ENCODE measurements at regions not wholly inside any gene's neighbourhood (a gene's known extent, or its start where the extent isn't known, plus 50 kb on each side); places are given as distances from the start of the nearest gene placed in this dataset.
"Not testable (repeated sequence)": the region's sequence is repeated elsewhere in the genome, so short reads cannot be mapped to it uniquely, and the experiment has no call there.

DNA sequence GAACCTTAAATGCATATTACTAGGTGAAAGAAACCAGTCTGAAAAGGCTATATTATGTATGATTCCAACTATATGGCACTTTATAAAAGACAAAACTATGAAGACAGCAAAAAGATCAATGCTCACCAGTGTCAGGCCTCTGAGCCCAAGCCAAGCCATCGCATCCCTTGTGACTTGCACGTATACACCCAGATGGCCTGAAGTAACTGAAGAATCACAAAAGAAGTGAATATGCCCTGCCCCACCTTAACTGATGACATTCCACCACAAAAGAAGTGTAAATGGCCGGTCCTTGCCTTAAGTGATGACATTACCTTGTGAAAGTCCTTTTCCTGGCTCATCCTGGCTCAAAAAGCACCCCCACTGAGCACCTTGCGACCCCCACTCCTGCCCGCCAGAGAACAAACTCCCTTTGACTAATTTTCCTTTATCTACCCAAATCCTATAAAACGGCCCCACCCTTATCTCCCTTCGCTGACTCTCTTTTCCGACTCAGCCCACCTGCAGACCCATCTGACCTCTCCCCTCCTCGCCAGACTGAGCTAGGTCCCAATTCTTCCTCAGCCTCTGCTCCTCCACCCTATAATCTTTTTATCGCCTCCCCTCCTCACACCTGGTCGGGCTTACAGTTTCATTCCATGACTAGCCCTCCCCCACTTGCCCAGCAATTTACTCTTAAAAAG lies 1239.5 kb downstream of the OLFM4 start:
- DNase-seq, result not testable (repeated sequence)

DNA sequence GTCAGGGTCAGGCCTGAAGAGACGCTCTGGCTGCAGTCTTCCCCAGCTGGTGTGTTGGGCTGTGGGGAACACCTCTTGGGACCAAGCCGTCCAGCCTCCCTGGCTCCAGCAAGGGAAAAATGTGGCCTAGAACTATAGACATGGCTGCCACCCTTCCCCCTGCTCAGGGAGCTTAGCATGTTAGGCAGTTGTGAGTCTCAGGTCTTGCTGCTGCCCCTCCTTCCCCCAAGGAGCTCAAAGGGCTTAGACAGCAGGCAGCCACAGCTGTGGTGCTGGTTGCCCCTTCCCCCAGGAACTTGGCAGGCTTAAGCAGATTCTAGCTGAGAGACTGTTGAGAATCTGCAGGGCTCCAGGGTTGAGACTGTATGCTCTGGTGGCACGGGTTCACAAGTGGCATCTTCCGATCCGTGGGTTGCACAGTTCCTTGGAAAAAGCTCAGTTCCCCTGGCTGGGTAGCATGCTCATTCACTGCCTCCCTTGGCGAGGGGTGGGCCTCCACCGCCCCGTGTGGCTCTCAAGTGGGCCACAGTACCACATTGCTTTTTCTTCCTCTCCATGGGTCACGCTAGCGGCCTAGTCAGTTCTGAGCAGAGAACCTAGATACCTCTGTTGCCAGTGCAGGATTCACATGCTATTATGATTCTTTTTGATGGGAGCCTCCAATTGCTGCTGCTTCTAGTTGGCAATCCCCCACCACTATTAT lies 1258.6 kb downstream of the OLFM4 start:
- no peak for DNase-seq

DNA sequence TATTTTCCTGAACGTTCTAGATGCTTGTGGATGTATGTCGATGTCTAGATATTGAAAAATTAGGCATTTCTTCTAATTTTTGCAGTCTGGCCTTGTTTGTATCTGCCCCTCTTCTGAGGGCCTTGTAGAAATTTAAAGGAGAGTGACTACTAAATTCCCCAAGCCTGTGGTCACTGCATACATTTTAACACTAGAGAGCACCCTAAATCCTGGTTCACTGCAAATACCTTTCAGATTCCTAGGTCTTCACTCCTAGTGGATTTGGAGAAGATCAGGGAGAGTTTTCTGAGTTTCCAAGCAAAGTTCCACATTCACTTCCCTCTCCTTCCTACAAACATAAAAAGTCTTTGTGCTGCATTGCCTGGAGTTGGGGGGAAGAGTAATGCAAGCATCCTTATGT lies 1272.5 kb downstream of the OLFM4 start:
- DNase-seq, result no peak

DNA sequence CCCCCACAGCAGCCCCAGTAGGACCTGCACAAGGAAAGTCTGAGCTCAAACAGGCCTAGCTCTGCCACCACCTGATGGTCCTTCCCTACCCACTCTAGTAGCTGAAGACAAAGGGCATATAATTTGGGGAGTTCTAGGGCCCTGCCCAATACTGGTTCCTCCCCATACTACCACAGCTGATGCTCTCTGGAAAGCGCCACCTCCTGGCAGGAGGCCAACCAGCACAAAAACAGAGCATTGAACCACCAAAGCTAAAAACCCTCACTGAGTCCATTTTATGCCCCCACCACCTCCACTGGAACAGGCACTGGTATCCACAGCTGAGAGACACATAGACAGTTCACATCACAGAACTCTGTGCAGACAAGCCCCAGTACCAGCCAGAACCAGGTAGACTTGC lies 1276.8 kb downstream of the OLFM4 start:
- no peak for DNase-seq

DNA sequence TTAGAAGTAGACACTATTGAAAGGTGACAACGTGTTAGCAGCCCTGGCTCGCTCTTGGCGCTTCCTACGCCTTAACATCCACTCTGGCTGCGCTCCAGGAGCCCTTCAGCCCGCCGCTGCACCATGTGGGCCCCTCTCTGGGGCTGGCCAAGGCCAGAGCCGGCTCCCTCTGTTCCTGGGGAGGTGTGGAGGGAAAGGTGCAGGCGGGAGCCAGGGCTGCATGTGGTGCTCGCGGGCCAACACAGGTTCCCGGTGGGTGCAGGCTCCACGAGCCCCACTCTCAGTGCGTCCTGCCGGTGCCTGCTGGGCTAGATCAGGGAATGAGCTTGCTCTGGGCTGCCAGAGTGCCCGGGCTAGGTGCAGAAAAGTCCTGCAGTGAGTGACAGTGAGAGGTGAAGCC lies 1284.3 kb downstream of the OLFM4 start:
- DNase-seq, result no peak

DNA sequence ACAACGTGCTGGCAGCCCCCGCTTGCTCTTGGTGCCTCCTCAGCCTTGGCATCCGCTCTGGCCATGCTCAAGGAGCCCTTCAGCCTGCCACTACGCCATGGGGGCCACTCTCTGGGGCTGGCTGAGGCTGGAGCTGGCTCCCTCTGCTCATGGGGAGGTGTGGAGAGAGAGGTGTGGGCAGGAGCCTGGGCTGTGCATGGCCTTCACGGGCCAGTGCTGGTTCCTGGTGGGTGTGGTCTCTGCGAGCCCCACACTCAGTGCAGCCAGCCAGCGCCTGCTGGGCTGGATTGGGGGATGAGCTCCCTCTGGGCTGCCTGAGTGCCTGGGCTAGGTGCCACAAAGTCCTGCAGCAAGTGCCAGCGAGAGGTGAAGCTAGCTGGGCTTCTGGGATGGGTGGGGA lies 1289.1 kb downstream of the OLFM4 start:
- no peak for DNase-seq

DNA sequence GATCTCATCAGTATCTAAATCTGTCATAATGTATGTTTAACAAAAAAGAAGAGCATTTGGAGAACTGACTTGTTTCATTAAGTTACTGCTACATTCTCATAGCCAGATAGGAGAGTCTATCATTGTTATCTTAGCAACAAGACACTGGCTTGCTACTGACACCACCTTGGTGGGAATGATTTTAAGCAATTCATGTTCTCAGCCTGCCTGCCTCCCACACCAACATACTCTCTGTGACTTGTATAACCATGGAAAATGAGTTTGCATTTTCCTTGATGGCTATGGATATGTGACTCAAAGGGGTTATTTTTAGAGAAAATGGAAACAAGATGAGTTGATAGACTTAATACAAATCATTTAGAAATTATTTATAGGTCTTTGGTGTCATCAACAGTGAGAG lies 1308.9 kb downstream of the OLFM4 start:
- DNase-seq, result no peak

DNA sequence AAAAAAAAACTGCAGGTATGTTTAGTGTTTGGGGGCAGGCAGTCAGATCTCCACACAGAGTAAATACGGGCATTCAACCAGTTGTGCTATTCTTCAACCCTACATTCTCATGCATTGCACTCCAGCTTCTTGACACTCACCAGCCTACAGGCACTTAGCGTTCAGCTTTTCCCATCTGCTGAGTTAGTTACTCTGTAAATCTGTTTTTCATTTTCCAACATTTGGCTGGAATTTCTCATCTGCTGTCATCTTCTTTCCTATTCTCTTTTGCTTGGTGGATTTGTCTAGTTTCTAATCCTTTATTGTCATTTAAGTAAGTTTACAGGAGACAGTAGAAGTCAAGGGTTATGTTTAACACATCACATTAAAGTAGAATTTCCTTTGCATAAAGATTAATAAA lies 1318.9 kb downstream of the OLFM4 start:
- no peak for DNase-seq

DNA sequence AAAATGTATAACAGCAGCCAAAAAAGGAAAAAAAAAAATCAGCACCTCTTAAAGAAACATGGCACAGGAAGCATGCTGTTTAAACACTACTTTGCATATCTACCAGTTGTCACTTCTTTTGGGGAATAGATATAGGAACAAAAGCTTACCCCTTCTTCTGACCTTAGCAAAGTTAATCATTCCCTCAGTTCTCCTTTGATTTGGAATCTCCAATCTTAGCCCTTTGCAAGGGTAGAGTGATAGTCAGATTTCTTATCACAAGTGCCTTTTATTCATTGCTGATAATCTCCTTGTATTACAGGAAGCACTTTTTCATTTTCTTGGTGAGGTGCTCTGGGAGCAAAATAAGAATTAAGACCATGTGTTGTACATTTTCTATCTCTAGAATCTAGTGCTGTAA lies 1327.6 kb downstream of the OLFM4 start:
- no peak for DNase-seq

DNA sequence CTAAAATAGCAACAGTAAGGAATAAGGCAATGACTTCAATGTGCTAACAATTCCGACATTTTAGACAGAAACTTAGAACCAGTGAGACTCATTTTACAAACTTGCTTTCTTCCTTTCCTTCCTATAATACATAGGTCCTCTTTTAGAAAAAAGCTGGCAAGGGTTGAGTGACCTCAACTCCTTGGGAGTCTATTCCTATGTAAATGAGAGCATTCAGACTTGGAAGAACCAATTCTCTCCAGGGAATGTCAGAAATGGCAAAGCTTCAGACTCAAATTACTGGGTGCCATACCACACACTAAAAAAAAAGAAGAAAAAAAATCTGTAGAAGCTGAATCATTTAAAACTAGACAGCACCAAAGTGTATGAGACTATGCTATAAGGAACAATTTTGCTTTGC lies 1328.2 kb downstream of the OLFM4 start:
- DNase-seq, result no peak

DNA sequence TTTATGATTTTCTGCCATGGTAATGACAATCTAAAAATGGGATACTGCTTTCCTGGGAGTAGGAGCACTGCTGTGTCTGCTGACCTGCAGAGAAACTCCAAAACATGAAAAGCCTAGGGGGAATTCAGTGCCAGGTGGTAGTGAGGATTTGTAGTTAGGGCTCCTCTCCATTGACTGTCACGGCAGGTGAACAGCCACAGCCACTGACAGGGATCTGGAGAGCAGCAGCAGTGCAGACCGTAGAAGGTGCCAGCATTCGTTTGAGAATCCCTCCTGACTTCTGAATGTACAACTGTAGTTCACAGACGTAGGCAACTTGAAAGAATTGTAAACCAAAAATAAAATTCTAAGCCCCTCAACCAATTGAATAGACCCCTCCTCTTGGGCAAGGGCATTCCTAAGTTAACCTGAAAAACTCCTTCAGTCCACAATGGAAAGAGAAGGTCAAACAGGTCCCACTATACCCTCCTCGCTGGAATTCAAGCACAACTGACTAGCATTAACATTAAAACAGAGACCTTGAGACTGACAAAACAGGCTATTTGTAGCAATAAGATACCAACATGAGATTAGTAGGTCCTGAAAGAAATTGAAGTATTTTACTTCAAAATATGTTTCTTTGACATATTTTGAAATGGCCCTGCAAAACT lies 1328.8 kb downstream of the OLFM4 start:
- no peak for DNase-seq

DNA sequence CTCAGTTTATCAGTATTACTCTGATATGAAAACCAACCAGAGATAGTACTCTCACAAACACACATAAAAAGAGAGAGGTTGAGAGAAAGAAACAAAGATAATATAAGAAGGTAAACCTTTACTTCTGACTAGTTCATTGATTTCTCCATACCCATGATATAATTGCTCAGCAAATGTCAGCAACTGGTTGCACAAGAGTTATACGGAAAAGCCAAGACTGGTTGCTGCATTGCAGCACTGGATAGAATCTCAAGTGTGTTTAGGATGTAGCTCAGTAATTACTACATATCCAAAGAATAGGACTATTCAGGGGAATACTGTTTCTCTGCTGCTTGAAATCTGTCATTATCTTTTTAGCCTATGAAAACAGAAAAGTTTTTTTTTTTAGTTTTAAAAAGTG lies 1332.8 kb downstream of the OLFM4 start:
- DNase-seq, result no peak

DNA sequence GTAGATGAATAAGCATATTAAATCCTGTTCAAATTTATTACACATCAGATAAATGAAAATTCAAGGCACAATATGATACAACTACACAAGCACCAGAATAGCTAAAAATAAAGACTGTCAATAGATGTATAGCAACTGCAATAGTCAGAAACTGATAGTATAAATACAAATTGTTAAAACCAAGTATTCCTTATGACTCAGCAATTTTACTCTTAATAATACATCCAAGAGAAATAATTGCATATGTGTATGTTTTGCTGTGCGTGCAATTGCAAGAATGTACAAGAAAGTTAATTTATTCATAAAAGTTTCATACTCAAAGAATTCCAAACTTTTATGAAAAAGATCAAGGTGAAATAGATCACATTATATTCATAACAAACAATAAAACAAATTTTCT lies 1338.1 kb downstream of the OLFM4 start:
- DNase-seq, result no peak

DNA sequence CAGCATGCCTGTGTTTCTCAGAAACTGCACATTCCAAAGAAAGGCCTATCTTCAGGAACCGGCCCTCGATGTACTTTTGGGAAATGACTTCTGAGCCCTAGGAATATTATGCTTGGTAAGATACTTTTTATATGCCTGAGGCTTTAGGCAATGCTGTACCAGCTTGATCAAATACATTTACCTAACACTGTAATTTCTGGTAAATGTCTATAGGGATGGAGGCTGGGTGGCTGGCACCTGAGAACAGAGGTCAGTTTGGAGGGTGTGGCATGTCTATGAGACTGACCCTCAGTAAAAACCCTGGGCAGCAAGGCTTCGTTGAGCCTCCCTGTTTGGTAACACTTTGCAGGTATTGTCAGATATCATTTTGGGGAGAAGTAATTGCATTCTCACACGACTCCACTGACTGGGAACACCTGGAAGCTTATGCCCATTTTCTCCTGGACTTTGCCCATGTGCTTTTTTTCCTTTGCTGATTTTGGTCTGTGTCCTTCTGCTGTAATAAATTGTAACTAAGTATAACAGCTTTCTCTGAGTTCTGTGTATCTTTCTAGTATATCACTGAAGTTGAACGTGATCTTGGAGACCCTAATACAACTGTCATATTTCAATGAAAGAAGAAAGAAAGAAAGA lies 1339.1 kb downstream of the OLFM4 start:
- no peak for DNase-seq

DNA sequence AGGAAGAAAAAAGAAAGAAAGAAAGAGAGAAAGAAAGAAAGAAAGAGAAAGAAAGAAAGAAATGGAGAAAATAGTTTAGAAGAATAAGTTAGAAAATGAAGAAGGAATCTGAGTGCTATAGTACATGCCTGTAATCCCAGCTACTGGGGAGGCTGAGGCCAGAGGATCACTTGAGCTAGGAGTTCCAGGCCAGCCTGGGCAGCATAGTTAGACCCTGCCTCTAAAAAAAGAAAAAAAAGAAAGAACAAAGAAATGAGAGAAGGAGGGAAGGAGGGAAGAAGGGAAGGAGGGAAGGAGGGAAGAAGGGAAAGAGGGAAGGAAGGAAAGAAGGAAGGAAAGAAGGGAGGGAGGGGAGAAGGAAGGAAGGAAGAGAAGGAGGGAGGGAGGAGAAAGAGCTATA lies 1339.8 kb downstream of the OLFM4 start:
- DNase-seq, result no peak

DNA sequence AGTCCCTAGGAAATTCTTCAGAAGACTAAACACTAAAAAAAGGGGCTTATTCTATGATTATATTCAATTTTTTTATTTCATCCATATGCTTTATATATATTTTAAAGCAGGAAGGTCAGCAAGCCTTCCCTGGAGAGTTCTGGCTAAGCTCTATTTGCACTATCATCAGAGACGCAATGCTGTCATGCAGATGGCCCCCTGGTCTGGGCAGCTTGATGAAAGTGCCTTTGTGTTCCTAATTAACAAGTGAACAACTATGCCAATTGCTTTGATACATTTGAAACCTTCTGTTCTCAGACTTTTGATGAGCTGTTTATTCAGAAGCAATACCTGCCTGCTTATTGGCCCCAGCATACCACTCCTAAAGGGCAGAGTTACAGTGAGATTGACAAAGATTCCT lies 1344.6 kb downstream of the OLFM4 start:
- DNase-seq, result no peak

DNA sequence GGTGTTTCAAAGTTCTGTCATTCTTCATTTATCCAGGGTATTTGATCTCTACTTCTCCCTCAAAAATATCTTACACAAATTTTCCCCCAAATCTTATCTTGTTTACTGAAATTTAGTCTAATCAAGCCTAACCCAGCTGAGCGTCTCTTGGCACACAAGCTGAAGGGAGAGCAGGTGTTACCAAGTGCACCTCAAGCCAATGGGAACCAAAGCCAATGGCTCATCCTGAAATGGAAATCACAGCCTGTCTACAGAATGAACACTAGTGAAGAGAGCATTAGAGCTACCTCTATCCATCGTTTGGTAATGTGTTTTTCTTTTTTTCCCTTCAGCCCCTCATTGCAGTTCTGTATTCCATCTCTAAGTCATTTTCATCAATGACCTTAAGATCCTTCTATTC lies 1350.8 kb downstream of the OLFM4 start:
- DNase-seq, result no peak

DNA sequence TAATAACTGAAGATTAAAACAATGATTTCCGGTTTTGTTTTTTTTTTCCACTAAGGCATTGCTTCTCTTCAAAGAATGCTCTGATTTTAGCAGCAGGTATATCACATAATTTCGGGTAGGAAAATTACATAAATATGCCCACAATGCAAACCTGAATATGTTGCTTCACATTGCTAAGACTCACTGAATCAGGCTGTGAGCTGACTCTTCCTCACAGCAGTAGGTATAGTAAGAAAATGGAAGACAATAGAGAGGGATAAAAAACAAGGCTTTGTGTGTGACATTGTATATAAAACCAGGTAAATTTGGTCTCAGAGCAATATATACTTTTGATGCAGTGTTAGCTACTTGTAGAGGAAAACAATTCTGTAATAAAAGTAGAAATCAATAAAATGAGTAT lies 1355.0 kb downstream of the OLFM4 start:
- DNase-seq, result no peak

DNA sequence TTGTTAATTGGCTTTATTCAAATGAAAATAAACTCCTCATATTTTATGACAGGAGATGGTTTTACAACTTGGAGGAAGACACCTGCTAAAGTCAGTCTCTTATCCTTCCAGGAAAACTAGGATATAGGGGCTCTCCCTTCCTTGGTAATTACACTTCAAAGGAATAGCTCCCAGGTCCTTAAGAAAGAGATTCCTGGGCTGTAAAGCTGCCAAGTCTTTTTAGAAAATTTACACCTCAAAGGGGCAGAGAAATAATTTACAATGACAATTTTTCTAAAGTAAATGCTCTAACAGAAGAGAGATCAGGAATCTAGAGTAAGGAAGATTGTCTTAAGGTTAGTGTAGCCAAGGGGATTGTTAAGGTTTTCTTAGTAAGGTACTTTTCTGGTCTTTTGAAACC lies 1359.0 kb downstream of the OLFM4 start:
- no peak for DNase-seq

DNA sequence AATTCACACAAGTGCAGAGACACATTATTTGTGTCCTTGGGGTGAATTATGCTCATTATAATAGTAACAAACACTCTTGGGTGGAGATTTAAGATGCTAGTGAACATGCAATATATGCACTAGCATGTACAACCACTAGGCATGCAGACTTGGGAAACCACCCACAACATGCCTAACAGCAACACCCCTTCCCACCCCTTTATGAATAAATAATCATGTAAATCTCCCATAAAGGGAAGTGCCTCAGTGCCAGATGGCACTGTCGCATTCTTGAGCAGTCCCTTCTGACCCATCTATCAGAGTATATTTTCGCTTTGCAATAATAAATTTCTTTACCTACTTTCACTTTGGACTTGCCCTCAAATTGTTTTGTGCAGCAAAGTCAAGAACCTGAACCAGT lies 1362.2 kb downstream of the OLFM4 start:
- no peak for DNase-seq

DNA sequence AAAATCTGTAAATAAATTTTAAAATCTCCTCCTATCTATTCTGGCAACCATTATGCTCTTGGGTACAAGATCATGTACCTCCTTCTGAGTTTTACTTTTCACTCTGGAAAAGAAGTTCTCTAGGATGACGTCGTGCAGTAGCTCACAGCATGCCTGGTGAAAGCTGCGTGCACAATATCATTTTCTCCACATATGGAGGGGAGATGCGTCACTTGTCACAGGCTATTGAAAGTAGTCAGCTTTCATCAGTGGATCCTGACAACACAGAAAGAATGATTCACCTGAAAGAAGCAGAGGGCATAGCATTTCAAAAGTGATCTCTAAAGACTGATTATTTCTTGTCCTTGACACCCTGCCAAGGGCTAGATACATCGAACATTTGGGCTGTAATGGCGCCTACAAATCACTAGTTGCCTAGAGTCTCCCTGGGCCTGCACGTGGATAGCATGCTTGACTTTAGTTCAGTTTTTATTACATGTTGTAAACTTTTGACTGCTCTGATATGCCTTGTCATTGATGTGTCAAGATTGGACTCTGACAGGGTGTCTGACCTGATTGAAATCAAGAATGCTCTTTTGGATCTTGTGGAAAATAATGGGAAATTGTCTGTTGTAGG lies 1365.6 kb downstream of the OLFM4 start:
- DNase-seq, result no peak

DNA sequence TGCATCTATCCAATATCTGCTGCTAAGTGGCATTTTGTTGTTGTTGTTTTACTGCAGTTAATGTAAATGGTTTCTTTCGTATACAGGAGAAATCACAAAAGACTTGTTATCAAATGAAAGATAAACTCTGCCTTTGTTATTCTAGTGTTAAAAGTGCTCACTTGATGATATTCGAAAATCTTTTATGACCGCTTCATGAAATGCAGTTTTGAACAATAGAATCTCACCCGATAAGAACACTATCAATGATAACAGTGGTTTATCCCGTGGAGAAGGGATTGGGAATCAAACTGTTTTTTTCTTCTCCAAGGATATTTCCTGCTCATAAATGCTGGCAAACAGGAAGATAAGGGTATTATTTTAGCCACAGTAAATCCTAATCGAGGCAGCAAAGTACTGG lies 1366.3 kb downstream of the OLFM4 start:
- DNase-seq, result no peak

DNA sequence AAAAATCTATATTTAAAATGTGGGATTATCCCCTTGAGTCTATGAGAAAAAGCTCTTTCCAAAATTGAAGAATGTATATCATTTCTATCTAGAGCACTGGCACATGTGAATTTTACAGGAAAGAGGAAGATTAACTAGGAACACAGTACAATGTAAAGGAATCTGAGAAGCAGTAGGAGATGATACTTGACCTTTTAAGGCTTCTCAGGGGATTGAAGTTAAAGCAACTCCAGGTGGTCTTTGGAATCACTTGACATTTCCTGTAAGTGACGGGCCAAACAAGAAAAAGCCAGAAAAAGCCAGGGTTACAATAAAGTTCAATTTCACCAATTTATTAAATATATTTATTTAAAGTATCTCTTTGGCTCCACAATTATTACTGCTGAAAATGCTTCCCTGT lies 1373.9 kb downstream of the OLFM4 start:
- no peak for DNase-seq
